NB4 (cell line): ENCODE measurements at regions not wholly inside any gene's neighbourhood (a gene's known extent, or its start where the extent isn't known, plus 50 kb on each side); places are given as distances from the start of the nearest gene placed in this dataset.

Experiments used
- CTCF ChIP-seq: IDR thresholded peaks from one replicate; pipeline ENCODE4 v1.5.1; 2012; ENCODE audit warnings: low read depth, low read length
- MAX ChIP-seq: IDR thresholded peaks from 2 replicates; pipeline ENCODE4 v1.6.1; 2011; ENCODE audit warnings: low read depth, low read length
- MYC ChIP-seq: IDR thresholded peaks from 2 replicates; pipeline ENCODE4 v1.6.1; 2011; ENCODE audit warnings: low read depth, low read length
- POLR2A ChIP-seq: IDR thresholded peaks from 2 replicates; pipeline ENCODE4 v1.6.1; 2011; ENCODE audit warnings: mild to moderate bottlenecking; ENCODE audit not compliant: insufficient read length; ENCODE audit errors: extremely low read depth

- no peak for TF ChIP-seq CTCF
- TF ChIP-seq POLR2A, result no peak
- TF ChIP-seq MAX, result no peak
- TF ChIP-seq MYC, result no peak
These were observed 364.8 kb downstream of the CEP170 start for GRCh38 chr1:242890192-242890741.
